H1 (cell line): ENCODE measurements at regions not wholly inside any gene's neighbourhood (a gene's known extent, or its start where the extent isn't known, plus 50 kb on each side); places are given as distances from the start of the nearest gene placed in this dataset.
"Not testable (repeated sequence)": the region's sequence is repeated elsewhere in the genome, so short reads cannot be mapped to it uniquely, and the experiment has no call there.

Experiments
- CTCF ChIA-PET: fragments of 300-600 bp; sonication (Branson Sonifier 250); formaldehyde crosslinking; loops from one replicate; lab custom pipeline; 2021; ENCODE audit not compliant: partially characterized antibody; lab: Charles Lee
- POLR2A ChIA-PET: fragments of 300-600 bp; sonication (Branson Sonifier 250); formaldehyde crosslinking; loops from one replicate; lab custom pipeline; 2021; ENCODE audit warnings: inconsistent platforms; ENCODE audit not compliant: partially characterized antibody; lab: Charles Lee
- DNase-seq, 2 experiments: peaks; one replicate each; pipeline versions ENCODE4 v3.0.0 to v3.0.0-alpha.2; 2010 to 2022; ENCODE audit warnings: low spot score in 2 of 2, low read depth in 1 of 2, mixed read lengths in 1 of 2
- FAIRE-seq: peaks from 2 replicates; lab custom pipeline; 2011; peaks lifted over from hg19 to GRCh38; lab: Jason Lieb, UNC
- H2AFZ ChIP-seq: 2 replicates; pipeline ENCODE4 v1.8.1; 2012; ENCODE audit warnings: low read length, inconsistent platforms
- H2AK5ac ChIP-seq: 2 replicates; pipeline ENCODE4 v1.6.1; 2013; ENCODE audit warnings: low read depth, low read length
- H2BK120ac ChIP-seq: replicated peaks from 2 replicates; pipeline ENCODE3; 2013; ENCODE audit warnings: low read depth, low read length, inconsistent platforms
- H2BK12ac ChIP-seq: 2 replicates; pipeline ENCODE4 v1.6.1; 2013; ENCODE audit warnings: low read depth, low read length
- H2BK15ac ChIP-seq: 2 replicates; pipeline ENCODE4 v1.6.1; 2013; ENCODE audit warnings: low read length
- H2BK20ac ChIP-seq: 2 replicates; pipeline ENCODE4 v1.6.1; 2013; ENCODE audit warnings: low read length
- H2BK5ac ChIP-seq: 2 replicates; pipeline ENCODE4 v1.6.1; 2013; ENCODE audit warnings: low read depth, low read length
- H3K14ac ChIP-seq: 2 replicates; pipeline ENCODE4 v1.6.1; 2013; ENCODE audit warnings: inconsistent platforms; ENCODE audit not compliant: insufficient read length
- H3K18ac ChIP-seq: 2 replicates; pipeline ENCODE4 v1.6.1; 2013; ENCODE audit warnings: low read length; ENCODE audit errors: extremely low read depth
- H3K23ac ChIP-seq: 2 replicates; pipeline ENCODE4 v1.6.1; 2013; ENCODE audit warnings: inconsistent platforms; ENCODE audit not compliant: insufficient read length
- H3K23me2 ChIP-seq: 2 replicates; pipeline ENCODE4 v1.6.1; 2013; ENCODE audit warnings: low read depth, low read length
- H3K27ac ChIP-seq: 2 replicates; pipeline ENCODE4 v1.6.1; 2011; ENCODE audit warnings: low read depth, low read length, inconsistent platforms
- H3K27me3 ChIP-seq, 4 experiments: replicated peaks in 1 of 4; 1 replicate in 1 of 4; 2 replicates in 3 of 4; pipeline versions ENCODE4 v1.6.1 to v1.8.1; 2011 to 2013; ENCODE audit warnings: low read length in 3 of 4, mild to moderate bottlenecking in 3 of 4, inconsistent platforms in 2 of 4, mixed read lengths in 2 of 4, moderate library complexity in 1 of 4; ENCODE audit not compliant: control insufficient read depth in 3 of 4, insufficient read depth in 3 of 4; ENCODE audit errors: extremely low read depth in 1 of 4
- H3K36me3 ChIP-seq, 4 experiments: 2 replicates each; pipeline versions ENCODE4 v1.6.1 to v1.8.1; 2011 to 2013; ENCODE audit warnings: mild to moderate bottlenecking in 4 of 4, low read length in 3 of 4, moderate library complexity in 2 of 4, control low read depth in 1 of 4, inconsistent platforms in 1 of 4; ENCODE audit not compliant: insufficient read depth in 4 of 4, control insufficient read depth in 2 of 4
- H3K4ac ChIP-seq: replicated peaks from 2 replicates; pipeline ENCODE3; 2013; ENCODE audit warnings: low read length, low read depth, mixed read lengths, inconsistent platforms; ENCODE audit not compliant: insufficient read length
- H3K4me1 ChIP-seq, 4 experiments: replicated peaks in 1 of 4; 1 replicate in 1 of 4; 2 replicates in 3 of 4; pipeline versions ENCODE4 v1.6.1 to v1.8.1; 2011 to 2013; ENCODE audit warnings: low read length in 3 of 4, inconsistent platforms in 2 of 4, mixed read lengths in 1 of 4; ENCODE audit not compliant: insufficient read depth in 4 of 4, control insufficient read depth in 3 of 4
- H3K4me2 ChIP-seq, 2 experiments: 2 replicates each; pipeline versions ENCODE4 v1.6.1 to v1.8.1; 2011 to 2013; ENCODE audit warnings: low read depth in 2 of 2, low read length in 2 of 2, control low read depth in 1 of 2, inconsistent platforms in 1 of 2, mild to moderate bottlenecking in 1 of 2; ENCODE audit not compliant: insufficient read depth in 1 of 2
- H3K4me3 ChIP-seq, 4 experiments: fragments of 200-600, 300-600 bp in 1 of 4; sonication (generic), shearing (Covaris generic), sonication (Bioruptor Twin) in 1 of 4; 2 replicates each; pipeline versions ENCODE4 v1.5.1 to v1.8.1; 2011 to 2016; ENCODE audit warnings: low read length in 4 of 4, low read depth in 3 of 4, control low read depth in 2 of 4, inconsistent platforms in 2 of 4, mild to moderate bottlenecking in 2 of 4, mixed read lengths in 1 of 4, moderate library complexity in 1 of 4; ENCODE audit not compliant: insufficient read depth in 2 of 4; ENCODE audit errors: extremely low read depth in 1 of 4
- H3K56ac ChIP-seq: replicated peaks from 2 replicates; pipeline ENCODE3; 2013; ENCODE audit warnings: low read depth, mild to moderate bottlenecking, mixed read lengths, low read length, inconsistent platforms; ENCODE audit not compliant: insufficient read length
- H3K79me1 ChIP-seq: 2 replicates; pipeline ENCODE4 v1.6.1; 2013; ENCODE audit warnings: low read depth, low read length, control low read depth
- H3K79me2 ChIP-seq, 2 experiments: 2 replicates each; pipeline versions ENCODE4 v1.6.1 to v1.8.1; 2012 to 2013; ENCODE audit warnings: low read length in 2 of 2, mild to moderate bottlenecking in 2 of 2, inconsistent platforms in 1 of 2; ENCODE audit not compliant: insufficient read depth in 2 of 2, control insufficient read depth in 1 of 2
- H3K9ac ChIP-seq, 4 experiments: replicated peaks in 1 of 4; 1 replicate in 1 of 4; 2 replicates in 3 of 4; pipeline versions ENCODE4 v1.6.1 to v1.8.1; 2011 to 2013; ENCODE audit warnings: low read depth in 3 of 4, low read length in 3 of 4, control low read depth in 2 of 4, mild to moderate bottlenecking in 2 of 4, moderate library complexity in 2 of 4, inconsistent platforms in 1 of 4; ENCODE audit errors: extremely low read depth in 1 of 4
- H3K9me3 ChIP-seq, 2 experiments: 2 replicates each; pipeline versions ENCODE4 v1.6.1 to v1.8.1; 2012 to 2013; ENCODE audit warnings: mild to moderate bottlenecking in 2 of 2, moderate library complexity in 2 of 2, control low read depth in 1 of 2, inconsistent platforms in 1 of 2, low read depth in 1 of 2, low read length in 1 of 2, mixed read lengths in 1 of 2; ENCODE audit not compliant: insufficient read depth in 2 of 2
- H4K20me1 ChIP-seq, 2 experiments: replicated peaks in 1 of 2; 2 replicates each; pipeline versions ENCODE3 to v1.8.1; 2011 to 2013; ENCODE audit warnings: inconsistent platforms in 2 of 2, low read length in 2 of 2, mild to moderate bottlenecking in 1 of 2; ENCODE audit not compliant: insufficient read depth in 2 of 2, control insufficient read depth in 1 of 2
- H4K5ac ChIP-seq: 2 replicates; pipeline ENCODE4 v1.6.1; 2013; ENCODE audit warnings: low read length, low read depth, mixed read lengths, inconsistent platforms; ENCODE audit not compliant: insufficient read length
- H4K8ac ChIP-seq: 2 replicates; pipeline ENCODE4 v1.8.0; 2013; ENCODE audit warnings: mild to moderate bottlenecking, moderate library complexity, low read length, inconsistent platforms; ENCODE audit not compliant: insufficient read depth; ENCODE audit errors: extremely low read depth
- H4K91ac ChIP-seq: replicated peaks from 2 replicates; pipeline ENCODE3; 2013; ENCODE audit warnings: low read length, mixed read lengths, inconsistent platforms; ENCODE audit not compliant: insufficient read length
- WGBS, 2 experiments: shearing (Covaris generic) in 1 of 2; methylation state at CpG; one replicate each; pipeline versions ENCODE4 v1.1.6 to v1.1.7; 2013 to 2015; ENCODE audit warnings: low lambda C conversion rate in 2 of 2, mixed read lengths in 2 of 2, inconsistent platforms in 1 of 2, low coverage in 1 of 2, missing lambda C conversion rate in 1 of 2; ENCODE audit not compliant: insufficient replicate concordance in 2 of 2, insufficient coverage in 1 of 2, insufficient read length in 1 of 2; ENCODE audit errors: extremely low coverage in 1 of 2, missing lambda C conversion rate in 1 of 2; 5-methylcytosine and 5-hydroxymethylcytosine counted together

GRCh38 chr1:83134322-83135014 is 864.5 kb downstream of the TTLL7 start:
- H3K23me2 ChIP-seq, H3K56ac ChIP-seq, H3K4me2 ChIP-seq, H4K91ac ChIP-seq, H3K27me3 ChIP-seq, H3K14ac ChIP-seq, H2BK15ac ChIP-seq, H3K4ac ChIP-seq, H3K9ac ChIP-seq, H3K4me1 ChIP-seq, H3K23ac ChIP-seq, H3K36me3 ChIP-seq, H3K9me3 ChIP-seq, FAIRE-seq, H3K79me1 ChIP-seq, H4K20me1 ChIP-seq, H2BK5ac ChIP-seq, H2BK120ac ChIP-seq, H2AK5ac ChIP-seq, H4K8ac ChIP-seq, H3K27ac ChIP-seq, H3K4me3 ChIP-seq, POLR2A ChIA-PET, H2BK20ac ChIP-seq, DNase-seq, H2BK12ac ChIP-seq, H2AFZ ChIP-seq, H3K18ac ChIP-seq, H4K5ac ChIP-seq, H3K79me2 ChIP-seq: not testable (repeated sequence)
- WGBS, 2 experiments, result 90% methylated on average over 2 of the region's 3 CpGs; no CpG with 5 or more reads in 1 of the 2 experiments
- CTCF ChIA-PET, result interaction anchor here (1.2 kb wide), 1 partner anchor 9 kb away, joined by 3 read pairs; no protein-coding TSS in a partner anchor
